K562 (cell line): ENCODE measurements at regions not wholly inside any gene's neighbourhood (a gene's known extent, or its start where the extent isn't known, plus 50 kb on each side); places are given as distances from the start of the nearest gene placed in this dataset.
A peak's percentile ranks its signal among the peaks of the same experiment; 100 is the strongest.

Experiments
- ATAC-seq: fragments of 200-7000 bp; cut with Tn5 transposase; 3 replicates; pipeline ENCODE4 v1.9.1; 2020; ENCODE audit warnings: moderate library complexity
- BruUV-seq: library from RNA; stranded (reverse); fragments of 400-500 nt; replicated peaks from 2 replicates; lab custom pipeline; 2021; lab: Mats Ljungman, UMichigan
- CTCF ChIA-PET: fragments of 300-600 bp; formaldehyde crosslinking; extraction: SDS; loops from one replicate; lab custom pipeline; 2021; ENCODE audit warnings: low intra/inter-chr PET ratio; lab: Yijun Ruan, JAX
- POLR2A ChIA-PET: fragments of 300-600, 350-650 bp; sonication (Branson Sonifier 250); formaldehyde crosslinking; extraction: SDS; loops from one replicate; lab custom pipeline; 2021; ENCODE audit warnings: antibody characterized with exemption, inconsistent platforms; lab: Yijun Ruan, JAX
- DNase-seq, 4 experiments: peaks; one replicate each; pipeline versions ENCODE4 v3.0.0 to v3.0.0-alpha.2; 2011 to 2018; ENCODE audit warnings: low spot score in 3 of 4, mixed read lengths in 3 of 4; ENCODE audit errors: extremely low read depth in 1 of 4
- FAIRE-seq: peaks from 2 replicates; lab custom pipeline; 2011; peaks lifted over from hg19 to GRCh38; lab: Jason Lieb, UNC
- H2AFZ ChIP-seq: 2 replicates; pipeline ENCODE4 v1.6.0; 2011; ENCODE audit warnings: low read depth, low read length, control low read depth, inconsistent platforms
- H3K27ac ChIP-seq: fragments of 200-600 bp; 3 replicates; pipeline ENCODE4 v1.8.0; 2011; ENCODE audit warnings: low read depth, mild to moderate bottlenecking, control low read depth, inconsistent platforms, low read length, moderate library complexity, mixed read lengths; ENCODE audit errors: extremely low read depth
- H3K27me3 ChIP-seq, 2 experiments: fragments of 300-600 bp in 1 of 2; 2 replicates in 1 of 2; 3 replicates in 1 of 2; pipeline versions ENCODE4 v1.6.0 to v1.8.0; 2011; ENCODE audit warnings: inconsistent platforms in 2 of 2, low read length in 2 of 2, mild to moderate bottlenecking in 1 of 2, mixed read lengths in 1 of 2, moderate library complexity in 1 of 2; ENCODE audit not compliant: control insufficient read depth in 2 of 2, insufficient read depth in 2 of 2
- H3K36me3 ChIP-seq: fragments of 300-600 bp; 3 replicates; pipeline ENCODE4 v1.8.0; 2011; ENCODE audit warnings: mild to moderate bottlenecking, low read length, inconsistent platforms; ENCODE audit not compliant: control insufficient read depth, insufficient read depth
- H3K4me1 ChIP-seq, 2 experiments: fragments of 200-600 bp in 1 of 2; replicated peaks in 1 of 2; 2 replicates in 1 of 2; 3 replicates in 1 of 2; pipeline versions ENCODE4 v1.5.1 to v1.8.0; 2011; ENCODE audit warnings: inconsistent platforms in 2 of 2, low read length in 2 of 2, mild to moderate bottlenecking in 1 of 2, mixed read lengths in 1 of 2, moderate library complexity in 1 of 2; ENCODE audit not compliant: control insufficient read depth in 2 of 2, insufficient read depth in 2 of 2
- H3K4me2 ChIP-seq: 2 replicates; pipeline ENCODE4 v1.6.1; 2011; ENCODE audit warnings: low read length, control low read depth, inconsistent platforms, mixed read lengths; ENCODE audit not compliant: insufficient read depth
- H3K4me3 ChIP-seq: fragments of 200-600 bp; sonication (generic), shearing (Covaris generic); 2 replicates; pipeline ENCODE4 v1.5.1; 2016; ENCODE audit warnings: control low read depth, inconsistent platforms
- H3K79me2 ChIP-seq: fragments of 200-600 bp; 3 replicates; pipeline ENCODE4 v1.8.0; 2011; ENCODE audit warnings: low read length, inconsistent platforms; ENCODE audit not compliant: control insufficient read depth, insufficient read depth
- H3K9ac ChIP-seq, 2 experiments: 2 replicates each; pipeline versions ENCODE4 v1.6.0 to v1.6.1; 2011; ENCODE audit warnings: low read depth in 2 of 2, low read length in 2 of 2, control low read depth in 1 of 2, inconsistent platforms in 1 of 2, mild to moderate bottlenecking in 1 of 2, mixed read lengths in 1 of 2; ENCODE audit not compliant: insufficient read depth in 1 of 2
- H3K9me1 ChIP-seq: one replicate; pipeline ENCODE4 v1.6.0; 2011; ENCODE audit warnings: inconsistent platforms, mild to moderate bottlenecking, low read length, moderate library complexity; ENCODE audit not compliant: control insufficient read depth, insufficient read depth
- H3K9me3 ChIP-seq: replicated peaks from 2 replicates; pipeline ENCODE4 v1.5.1; 2011; ENCODE audit warnings: low read depth, low read length, inconsistent platforms; ENCODE audit not compliant: control insufficient read depth, insufficient read depth
- H4K20me1 ChIP-seq: replicated peaks from 2 replicates; pipeline ENCODE4 v1.6.1; 2011; ENCODE audit warnings: low read length, inconsistent platforms, mixed read lengths; ENCODE audit not compliant: control insufficient read depth, insufficient read depth
- CSDE1 ChIP-seq, 2 experiments: fragments of 450-650 bp; IDR thresholded peaks; 2 replicates each; pipeline ENCODE4 v1.6.1; 2016; ENCODE audit warnings: mild to moderate bottlenecking in 1 of 2
- GTF2E2 ChIP-seq: fragments of 200-800 bp; sonication (Bioruptor generic); IDR thresholded peaks from 2 replicates; pipeline ENCODE4 v1.6.1; 2016; ENCODE audit warnings: missing genetic modification characterization, missing compliant biosample characterization
- SMC3 ChIP-seq: conservative IDR thresholded peaks from 2 replicates; pipeline ENCODE4 v1.6.1; 2011; ENCODE audit warnings: low read depth, low read length, improper control_type of control experiment; ENCODE audit not compliant: insufficient read depth
- STAG1 ChIP-seq: sonication (generic); formaldehyde crosslinking; IDR thresholded peaks from 2 replicates; pipeline ENCODE4 v1.5.0; 2020; ENCODE audit warnings: missing genetic modification reagents, borderline replicate concordance
- TCF7 ChIP-seq: sonication (generic); IDR thresholded peaks from 2 replicates; pipeline ENCODE4 v1.6.1; 2016; ENCODE audit warnings: antibody characterized with exemption, borderline replicate concordance
- XRCC5 ChIP-seq: fragments of 200-400 bp; formaldehyde crosslinking; IDR thresholded peaks from 2 replicates; pipeline ENCODE4 v1.6.1; 2017; ENCODE audit warnings: low read depth, mild to moderate bottlenecking, low read length
- ZEB2 ChIP-seq: fragments of 450-650 bp; IDR thresholded peaks from 2 replicates; pipeline ENCODE4 v1.6.1; 2016
- WGBS: fragments of 100-300 bp; shearing (Covaris generic); methylation state at CpG from one replicate; pipeline ENCODE4 v1.1.6; 2016; ENCODE audit warnings: low coverage, mixed read lengths; ENCODE audit not compliant: insufficient coverage; ENCODE audit errors: missing lambda C conversion rate; 5-methylcytosine and 5-hydroxymethylcytosine counted together
- in situ Hi-C: fragments of 300-500 bp; cut with MboI; formaldehyde crosslinking; loops from 4 replicates; pipeline ENCODE4 v1.15.0; 2018; ENCODE audit warnings: inconsistent platforms, mixed read lengths
- intact Hi-C: fragments of 100-400 bp; cut with micrococcal nuclease; formaldehyde crosslinking; loops from 2 replicates; pipeline ENCODE4 v1.14.2; 2022
- TF ChIP-seq, protein P1 (sequence below): sonication (generic); formaldehyde crosslinking; IDR thresholded peaks from 2 replicates; pipeline ENCODE4 v1.8.0; 2022; ENCODE audit warnings: mild to moderate bottlenecking, missing genetic modification reagents
- TF ChIP-seq, protein P2 (sequence below): IDR thresholded peaks from 2 replicates; pipeline ENCODE4 v1.6.1; 2011; ENCODE audit not compliant: insufficient read length; ENCODE audit errors: extremely low read depth

- no peak for ATAC-seq
- no peak for FAIRE-seq
Measured at GRCh38 chr22:22958621-22959020, 71.0 kb downstream of the IGLL5 start.

More at GRCh38 chr22:22958621-22959020, 71.0 kb downstream of the IGLL5 start:
- no TSS peak for BruUV-seq
- H4K20me1 ChIP-seq = peaks cover 30% of the 10 kb centered on the region
- intact Hi-C loops = loop anchor here (1.0 to 5.0 kb wide), 7 partner anchors 170 to 756 kb away; no protein-coding TSS in a partner anchor
- in situ Hi-C loops = loop anchor here (25.0 kb wide), 2 partner anchors 429 to 629 kb away; partner anchors contain the start of gene IGLL1
- H3K4me3 ChIP-seq = no peak overlapping the region
- no peaks in the 10 kb centered on the region for H3K9me1 ChIP-seq
- H3K9me3 ChIP-seq = no peaks in the 10 kb centered on the region
- no peaks in the 10 kb centered on the region for H3K4me1 ChIP-seq
- POLR2A ChIA-PET = interaction anchor here (0.6 to 5.9 kb wide), 9 partner anchors 8 to 236 kb away, joined by 3 to 51 read pairs (median 4); no protein-coding TSS in a partner anchor
- peak in 3 of 4 experiments; percentile 48 to 55 (median 51) for DNase-seq
- under 1% methylated on average over 7 of the region's 7 CpGs for WGBS
- no peak overlapping the region for H3K9ac ChIP-seq
- no peak overlapping the region for H2AFZ ChIP-seq
- CTCF ChIA-PET = interaction anchor here (0.5 to 11.0 kb wide), 33 partner anchors 8 to 528 kb away, joined by 3 to 549 read pairs (median 6); partner anchors contain the start of gene BCR
- H3K36me3 ChIP-seq = no peaks in the 10 kb centered on the region
- H3K79me2 ChIP-seq = no peaks in the 10 kb centered on the region
- no peak overlapping the region for H3K4me2 ChIP-seq
- TF ChIP-seq CSDE1 (IDR thresholded peaks at IDR 0.05) (no peak), STAG1 (CRISPR knock-in tag) (no peak), ZEB2 (no peak), XRCC5 (no peak), GTF2E2 (tag) (no peak), TCF7 (no peak), SMC3 (no peak)
- TF ChIP-seq, protein P1, sequence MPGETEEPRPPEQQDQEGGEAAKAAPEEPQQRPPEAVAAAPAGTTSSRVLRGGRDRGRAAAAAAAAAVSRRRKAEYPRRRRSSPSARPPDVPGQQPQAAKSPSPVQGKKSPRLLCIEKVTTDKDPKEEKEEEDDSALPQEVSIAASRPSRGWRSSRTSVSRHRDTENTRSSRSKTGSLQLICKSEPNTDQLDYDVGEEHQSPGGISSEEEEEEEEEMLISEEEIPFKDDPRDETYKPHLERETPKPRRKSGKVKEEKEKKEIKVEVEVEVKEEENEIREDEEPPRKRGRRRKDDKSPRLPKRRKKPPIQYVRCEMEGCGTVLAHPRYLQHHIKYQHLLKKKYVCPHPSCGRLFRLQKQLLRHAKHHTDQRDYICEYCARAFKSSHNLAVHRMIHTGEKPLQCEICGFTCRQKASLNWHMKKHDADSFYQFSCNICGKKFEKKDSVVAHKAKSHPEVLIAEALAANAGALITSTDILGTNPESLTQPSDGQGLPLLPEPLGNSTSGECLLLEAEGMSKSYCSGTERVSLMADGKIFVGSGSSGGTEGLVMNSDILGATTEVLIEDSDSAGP (CRISPR knock-in tag) = no peak
- TF ChIP-seq, protein P2, sequence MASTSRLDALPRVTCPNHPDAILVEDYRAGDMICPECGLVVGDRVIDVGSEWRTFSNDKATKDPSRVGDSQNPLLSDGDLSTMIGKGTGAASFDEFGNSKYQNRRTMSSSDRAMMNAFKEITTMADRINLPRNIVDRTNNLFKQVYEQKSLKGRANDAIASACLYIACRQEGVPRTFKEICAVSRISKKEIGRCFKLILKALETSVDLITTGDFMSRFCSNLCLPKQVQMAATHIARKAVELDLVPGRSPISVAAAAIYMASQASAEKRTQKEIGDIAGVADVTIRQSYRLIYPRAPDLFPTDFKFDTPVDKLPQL = no peak
- no peak overlapping the region for H3K27ac ChIP-seq
- peaks cover 6% of the 10 kb centered on the region in 2 experiments; a peak in 3 of 5 replicates for H3K27me3 ChIP-seq
